HEK293 (cell line): ENCODE measurements at regions not wholly inside any gene's neighbourhood (a gene's known extent, or its start where the extent isn't known, plus 50 kb on each side); places are given as distances from the start of the nearest gene placed in this dataset.

Source experiments
- CTCF ChIA-PET: fragments of 350-600 bp; formaldehyde crosslinking; extraction: SDS; loops from one replicate; lab custom pipeline; 2021; ENCODE audit warnings: antibody characterized with exemption; lab: Yijun Ruan, JAX
- POLR2A ChIA-PET: fragments of 300-600 bp; formaldehyde crosslinking; extraction: SDS; loops from one replicate; lab custom pipeline; 2020; ENCODE audit warnings: antibody characterized with exemption, inconsistent platforms; lab: Yijun Ruan, JAX
- H3K27ac ChIP-seq: fragments of 200-500 bp; sonication (Bioruptor generic); 2 replicates; pipeline ENCODE4 v1.5.1; 2014; ENCODE audit warnings: low read depth, low read length, control low read depth, inconsistent platforms; ENCODE audit errors: extremely low read depth
- H3K36me3 ChIP-seq, 2 experiments: fragments of 200-500 bp in 1 of 2; sonication (Bioruptor generic) in 1 of 2; 1 replicate in 1 of 2; 2 replicates in 1 of 2; pipeline ENCODE4 v1.5.1; 2014 to 2017; ENCODE audit warnings: inconsistent platforms in 2 of 2, low read length in 2 of 2; ENCODE audit not compliant: control insufficient read depth in 2 of 2, insufficient read depth in 1 of 2
- H3K4me1 ChIP-seq: fragments of 200-500 bp; sonication (Bioruptor generic); 2 replicates; pipeline ENCODE4 v1.5.1; 2014; ENCODE audit warnings: mild to moderate bottlenecking, low read length, inconsistent platforms; ENCODE audit not compliant: control insufficient read depth, insufficient read depth
- H3K4me3 ChIP-seq: 2 replicates; pipeline ENCODE4 v1.5.1; 2011; ENCODE audit warnings: low read depth, mild to moderate bottlenecking, control low read depth, low read length, moderate library complexity
- H3K9me3 ChIP-seq: fragments of 200-500 bp; sonication (Bioruptor generic); 2 replicates; pipeline ENCODE4 v1.5.1; 2014; ENCODE audit warnings: low read depth, low read length, inconsistent platforms; ENCODE audit not compliant: control insufficient read depth, insufficient read depth
- KLF9 ChIP-seq: fragments of 450-650 bp; formaldehyde crosslinking; IDR thresholded peaks from 2 replicates; pipeline ENCODE4 v1.5.1; 2016; ENCODE audit warnings: missing biosample characterization, missing genetic modification characterization, low read depth
- OVOL3 ChIP-seq: fragments of 450-650 bp; formaldehyde crosslinking; IDR thresholded peaks from 2 replicates; pipeline ENCODE4 v1.5.1; 2016; ENCODE audit warnings: missing biosample characterization, missing genetic modification characterization
- SCRT1 ChIP-seq: fragments of 450-650 bp; formaldehyde crosslinking; IDR thresholded peaks from 2 replicates; pipeline ENCODE4 v1.5.1; 2016; ENCODE audit warnings: missing biosample characterization, missing genetic modification characterization, borderline replicate concordance
- ZBTB17 ChIP-seq: fragments of 450-650 bp; formaldehyde crosslinking; IDR thresholded peaks from 2 replicates; pipeline ENCODE4 v1.5.1; 2016; ENCODE audit warnings: missing biosample characterization, missing genetic modification characterization
- ZBTB20 ChIP-seq: fragments of 450-650 bp; formaldehyde crosslinking; IDR thresholded peaks from 2 replicates; pipeline ENCODE4 v1.5.1; 2016; ENCODE audit warnings: missing biosample characterization, missing genetic modification characterization
- ZNF133 ChIP-seq: fragments of 450-650 bp; formaldehyde crosslinking; IDR thresholded peaks from 2 replicates; pipeline ENCODE4 v1.5.1; 2016; ENCODE audit warnings: missing biosample characterization, missing genetic modification characterization
- ZNF175 ChIP-seq: fragments of 450-650 bp; formaldehyde crosslinking; IDR thresholded peaks from 2 replicates; pipeline ENCODE4 v1.5.1; 2016; ENCODE audit warnings: missing biosample characterization, missing genetic modification characterization
- ZNF18 ChIP-seq: fragments of 450-650 bp; formaldehyde crosslinking; IDR thresholded peaks from 2 replicates; pipeline ENCODE4 v1.5.1; 2016; ENCODE audit warnings: missing biosample characterization, missing genetic modification characterization
- ZNF202 ChIP-seq: fragments of 450-650 bp; formaldehyde crosslinking; IDR thresholded peaks from 2 replicates; pipeline ENCODE4 v1.5.1; 2016; ENCODE audit warnings: missing biosample characterization, missing genetic modification characterization, borderline replicate concordance
- ZNF223 ChIP-seq: fragments of 450-650 bp; formaldehyde crosslinking; IDR thresholded peaks from 2 replicates; pipeline ENCODE4 v1.5.1; 2016; ENCODE audit warnings: missing biosample characterization, missing genetic modification characterization
- ZNF341 ChIP-seq: fragments of 450-650 bp; formaldehyde crosslinking; IDR thresholded peaks from 2 replicates; pipeline ENCODE4; 2016; ENCODE audit warnings: low read depth, missing biosample characterization, missing genetic modification characterization
- ZNF501 ChIP-seq: fragments of 450-650 bp; formaldehyde crosslinking; IDR thresholded peaks from 2 replicates; pipeline ENCODE4 v1.5.1; 2016; ENCODE audit warnings: missing biosample characterization, missing genetic modification characterization
- ZNF513 ChIP-seq: fragments of 450-650 bp; IDR thresholded peaks from 2 replicates; pipeline ENCODE4 v1.5.1; 2018; ENCODE audit warnings: missing biosample characterization, missing genetic modification characterization
- ZNF518A ChIP-seq: fragments of 450-650 bp; formaldehyde crosslinking; conservative IDR thresholded peaks from 2 replicates; pipeline ENCODE4 v1.5.1; 2016; ENCODE audit warnings: low read depth, missing biosample characterization, missing genetic modification characterization
- ZNF530 ChIP-seq: fragments of 450-650 bp; formaldehyde crosslinking; IDR thresholded peaks from 2 replicates; pipeline ENCODE4 v1.5.1; 2016; ENCODE audit warnings: low read depth, missing biosample characterization, missing genetic modification characterization
- ZNF776 ChIP-seq: fragments of 450-650 bp; formaldehyde crosslinking; IDR thresholded peaks from 2 replicates; pipeline ENCODE4 v1.5.0; 2017; ENCODE audit warnings: missing biosample characterization, missing genetic modification characterization, borderline replicate concordance
- ZSCAN18 ChIP-seq: fragments of 450-650 bp; formaldehyde crosslinking; IDR thresholded peaks from 2 replicates; pipeline ENCODE4 v1.5.1; 2016; ENCODE audit warnings: missing biosample characterization, missing genetic modification characterization
- ZSCAN30 ChIP-seq: fragments of 450-650 bp; IDR thresholded peaks from 2 replicates; pipeline ENCODE4 v1.5.1; 2018; ENCODE audit warnings: missing biosample characterization, mild to moderate bottlenecking, missing genetic modification characterization, moderate library complexity
- ZSCAN5A ChIP-seq: fragments of 450-650 bp; formaldehyde crosslinking; IDR thresholded peaks from 2 replicates; pipeline ENCODE4 v1.5.1; 2016; ENCODE audit warnings: missing biosample characterization, missing genetic modification characterization
- ZXDB ChIP-seq: fragments of 450-650 bp; formaldehyde crosslinking; IDR thresholded peaks from 2 replicates; pipeline ENCODE4 v1.5.1; 2016; ENCODE audit warnings: missing biosample characterization, missing genetic modification characterization

- H3K36me3 ChIP-seq: no peaks in the 10 kb centered on the region
- H3K4me3 ChIP-seq: no peak overlapping the region
- H3K4me1 ChIP-seq: no peaks in the 10 kb centered on the region
- ChIA-PET POLR2A (no interaction called here), CTCF (no interaction called here)
- TF ChIP-seq ZSCAN5A (tag by site-specific recombination): no peak
- no peak for TF ChIP-seq ZNF530
- no peak for TF ChIP-seq ZBTB20
- TF ChIP-seq ZBTB17 (tag by site-specific recombination): no peak
- no peak for TF ChIP-seq ZNF202
- no peak for TF ChIP-seq ZNF501 (tag by site-specific recombination)
- no peak for TF ChIP-seq ZSCAN18 (tag by site-specific recombination)
- TF ChIP-seq KLF9 (tag by site-specific recombination): no peak
- TF ChIP-seq ZNF776 (tag by site-specific recombination): no peak
- no peak for TF ChIP-seq ZNF513 (tag by site-specific recombination)
- TF ChIP-seq ZNF175 (tag by site-specific recombination): no peak
- TF ChIP-seq OVOL3 (tag by site-specific recombination): no peak
- no peak for TF ChIP-seq ZNF341 (tag by site-specific recombination)
- no peak for TF ChIP-seq ZNF133 (tag by site-specific recombination)
- TF ChIP-seq ZNF518A (tag by site-specific recombination): no peak
- no peak for TF ChIP-seq ZSCAN30 (tag by site-specific recombination)
- no peak for TF ChIP-seq SCRT1 (tag by site-specific recombination)
- no peak for TF ChIP-seq ZNF18
- no peak for TF ChIP-seq ZXDB (tag by site-specific recombination)
- TF ChIP-seq ZNF223 (tag by site-specific recombination): no peak
- no peak overlapping the region for H3K27ac ChIP-seq
- H3K9me3 ChIP-seq: no peaks in the 10 kb centered on the region
Observed at GRCh38 chr15:95129574-95129973, 898.2 kb downstream of the MCTP2 start.
